Activated CD4-positive, alpha-beta memory T cell treated with anti-CD3 and anti-CD28 coated beads for 36 hours (primary cell): ENCODE measurements at regions not wholly inside any gene's neighbourhood (a gene's known extent, or its start where the extent isn't known, plus 50 kb on each side); places are given as distances from the start of the nearest gene placed in this dataset.

Source experiments
- CTCF ChIA-PET: fragments of 350-600 bp; sonication (Branson Sonifier 250); formaldehyde crosslinking; loops from one replicate; lab custom pipeline; 2021; ENCODE audit warnings: antibody characterized with exemption, inconsistent platforms; lab: Charles Lee
- POLR2A ChIA-PET: fragments of 350-600 bp; sonication (Branson Sonifier 250); formaldehyde crosslinking; loops from one replicate; lab custom pipeline; 2021; ENCODE audit warnings: antibody characterized with exemption; lab: Charles Lee
- DNase-seq: peaks from one replicate; pipeline ENCODE4 v3.0.0-alpha.2; 2020
- H3K27ac Mint-ChIP-seq: one replicate; pipeline ENCODE4 v1.8.0; 2021; ENCODE audit warnings: mixed read lengths
- H3K27me3 Mint-ChIP-seq: one replicate; pipeline ENCODE4 v1.8.0; 2021; ENCODE audit warnings: mixed read lengths
- H3K36me3 Mint-ChIP-seq: one replicate; pipeline ENCODE4 v1.8.0; 2021; ENCODE audit warnings: mixed read lengths
- H3K4me1 Mint-ChIP-seq: one replicate; pipeline ENCODE4 v1.8.0; 2021; ENCODE audit warnings: low read depth, mixed read lengths
- H3K4me3 Mint-ChIP-seq: one replicate; pipeline ENCODE4 v1.8.0; 2021; ENCODE audit warnings: mild to moderate bottlenecking, mixed read lengths
- H3K9me3 Mint-ChIP-seq: one replicate; pipeline ENCODE4 v1.8.0; 2021; ENCODE audit warnings: mixed read lengths
- intact Hi-C: fragments of 100-400 bp; cut with micrococcal nuclease; formaldehyde crosslinking; loops from one replicate; pipeline ENCODE4 v1.15.1; 2023

DNA sequence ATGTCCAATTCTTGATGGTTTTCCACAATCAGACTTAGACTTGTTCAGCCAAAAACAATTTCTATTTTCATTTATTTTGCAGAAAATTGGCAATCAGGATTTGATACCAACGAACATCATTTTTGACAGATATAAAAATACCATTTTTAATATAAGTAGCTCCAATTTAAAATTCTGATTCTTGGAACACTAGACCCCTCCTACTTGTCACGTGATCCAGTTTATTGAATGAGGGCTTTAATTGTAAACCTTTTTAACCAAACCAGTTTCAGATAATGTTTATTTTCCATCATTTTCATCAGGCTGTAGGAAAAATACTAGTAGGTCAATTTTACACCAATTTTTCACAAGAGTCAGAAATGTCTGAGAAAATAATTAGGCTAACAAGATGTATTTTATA, 607.2 kb upstream of the RGS18 start:
- H3K36me3 Mint-ChIP-seq = no peaks in the 10 kb centered on the region
- peaks cover 5% of the 10 kb centered on the region for H3K9me3 Mint-ChIP-seq
- no peaks in the 10 kb centered on the region for H3K4me1 Mint-ChIP-seq
- no peak overlapping the region for H3K4me3 Mint-ChIP-seq
- intact Hi-C loops = no loop called here
- POLR2A ChIA-PET = no interaction called here
- CTCF ChIA-PET = no interaction called here
- no peak for DNase-seq
- H3K27me3 Mint-ChIP-seq = no peaks in the 10 kb centered on the region
- H3K27ac Mint-ChIP-seq = no peak overlapping the region

DNA sequence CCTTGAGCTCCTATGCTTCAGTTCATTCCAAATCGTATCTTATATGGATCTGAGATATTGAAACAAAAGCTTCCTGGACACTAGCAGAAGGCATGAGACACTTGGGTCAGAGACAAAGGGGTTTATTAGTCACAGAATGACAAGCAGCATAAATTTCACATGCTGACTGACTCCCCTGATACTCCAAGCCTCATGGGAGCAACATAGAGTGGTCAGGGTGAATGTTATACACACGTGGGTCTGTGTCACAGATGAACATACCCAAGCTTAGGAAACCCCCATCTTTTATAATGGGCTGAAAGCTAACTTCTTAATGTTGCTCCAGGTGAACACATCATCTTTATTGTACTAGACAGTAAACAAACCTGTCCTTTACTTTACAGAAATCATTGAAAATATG, 599.9 kb upstream of the RGS18 start:
- H3K4me1 Mint-ChIP-seq = no peaks in the 10 kb centered on the region
- H3K9me3 Mint-ChIP-seq = peaks cover 7% of the 10 kb centered on the region
- intact Hi-C loops = no loop called here
- H3K36me3 Mint-ChIP-seq = no peaks in the 10 kb centered on the region
- H3K27me3 Mint-ChIP-seq = no peaks in the 10 kb centered on the region
- no peak for DNase-seq
- no peak overlapping the region for H3K27ac Mint-ChIP-seq
- CTCF ChIA-PET = no interaction called here
- H3K4me3 Mint-ChIP-seq = no peak overlapping the region
- POLR2A ChIA-PET = no interaction called here

DNA sequence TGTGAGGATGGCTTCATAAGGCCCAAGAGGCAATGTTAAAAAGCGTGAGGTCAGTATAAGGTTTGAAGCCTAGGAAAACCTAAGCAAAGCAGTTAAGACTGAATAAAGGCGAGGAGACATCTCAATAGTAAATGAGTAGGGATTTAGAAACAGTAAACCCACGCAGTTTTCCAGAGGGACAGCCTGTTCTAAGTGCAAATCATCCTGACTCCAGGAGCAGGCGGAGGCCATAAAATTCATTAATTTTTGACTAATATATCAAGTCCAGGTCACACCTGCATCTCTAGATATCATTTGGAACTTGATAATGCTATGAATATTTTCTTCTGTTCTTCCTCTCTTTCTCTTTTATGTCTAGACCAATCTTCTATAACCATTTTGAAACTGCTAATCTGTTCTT, 597.0 kb upstream of the RGS18 start:
- CTCF ChIA-PET = no interaction called here
- H3K36me3 Mint-ChIP-seq = no peaks in the 10 kb centered on the region

DNA sequence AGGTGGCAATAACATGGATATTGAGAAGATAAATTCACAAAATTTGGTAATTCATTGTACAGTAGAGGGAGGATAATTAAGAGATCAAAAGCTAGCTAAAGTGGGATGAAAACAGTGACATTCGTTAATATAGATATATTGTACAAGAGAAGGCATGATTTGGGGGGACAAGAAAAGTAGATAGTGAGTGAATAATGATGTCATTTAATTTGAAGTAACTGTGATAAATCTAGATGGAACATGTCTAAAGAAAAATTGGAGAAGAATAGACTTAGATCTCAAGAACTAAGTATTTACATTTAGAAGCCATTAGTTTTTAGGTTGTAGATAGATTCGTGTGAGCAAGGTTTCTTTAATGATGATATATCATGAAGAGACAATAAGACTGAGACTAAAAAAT, 594.0 kb upstream of the RGS18 start:
- no peaks in the 10 kb centered on the region for H3K4me1 Mint-ChIP-seq
- no peak overlapping the region for H3K4me3 Mint-ChIP-seq
- H3K27ac Mint-ChIP-seq = no peak overlapping the region
- H3K36me3 Mint-ChIP-seq = no peaks in the 10 kb centered on the region
- intact Hi-C loops = no loop called here
- no peaks in the 10 kb centered on the region for H3K27me3 Mint-ChIP-seq
- H3K9me3 Mint-ChIP-seq = peaks cover 2% of the 10 kb centered on the region
- POLR2A ChIA-PET = no interaction called here
- DNase-seq = no peak
- CTCF ChIA-PET = no interaction called here

More for the DNA sequence above, 597.0 kb upstream of the RGS18 start:
- Mint-ChIP-seq H3K9me3 (peaks cover 2% of the 10 kb centered on the region), H3K27ac (no peak overlapping the region), H3K4me3 (no peak overlapping the region), H3K27me3 (no peaks in the 10 kb centered on the region), H3K4me1 (no peaks in the 10 kb centered on the region)
- intact Hi-C loops = no loop called here
- POLR2A ChIA-PET = no interaction called here
- DNase-seq = no peak

DNA sequence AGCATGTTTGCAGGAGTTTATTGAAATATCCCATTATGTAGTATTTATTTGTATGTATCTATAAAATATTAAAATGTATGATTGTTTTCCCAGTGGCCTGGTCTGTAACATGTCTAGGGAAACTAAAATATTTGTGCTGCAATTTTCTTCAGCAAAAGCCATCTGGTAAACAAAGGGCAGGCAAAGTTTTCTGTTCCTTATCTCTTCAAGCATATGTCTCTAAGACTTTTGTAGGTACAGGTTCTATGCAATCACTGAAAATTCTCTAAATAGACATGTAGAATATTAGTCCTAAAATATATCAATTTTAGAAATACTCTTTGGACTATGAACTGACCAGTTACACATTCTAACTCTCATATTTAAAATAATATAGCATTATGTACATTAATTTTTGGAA, 585.8 kb upstream of the RGS18 start:
- Mint-ChIP-seq H3K4me1 (no peaks in the 10 kb centered on the region), H3K9me3 (peaks cover 4% of the 10 kb centered on the region), H3K27ac (no peak overlapping the region), H3K4me3 (no peak overlapping the region), H3K36me3 (no peaks in the 10 kb centered on the region), H3K27me3 (no peaks in the 10 kb centered on the region)
- POLR2A ChIA-PET = no interaction called here
- no peak for DNase-seq
- CTCF ChIA-PET = no interaction called here
- intact Hi-C loops = no loop called here

DNA sequence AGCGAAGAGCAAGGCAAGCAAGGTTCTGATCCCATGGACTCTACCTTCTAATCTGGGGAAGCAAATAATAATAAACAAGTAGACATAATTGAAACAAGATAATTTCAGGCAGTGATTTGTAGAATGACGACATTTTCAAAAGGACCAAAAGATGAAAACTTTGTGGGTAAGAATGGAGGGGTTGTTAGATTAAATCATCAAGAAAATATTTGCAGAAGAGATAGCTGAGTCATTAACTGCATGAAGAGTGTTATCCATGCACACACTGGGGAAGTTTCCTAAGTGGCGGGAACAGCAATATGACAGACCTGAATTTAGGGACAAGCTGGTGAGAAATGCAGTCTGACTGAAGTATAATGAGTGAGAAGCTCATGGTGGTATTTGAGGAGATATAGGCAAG, 583.1 kb upstream of the RGS18 start:
- H3K9me3 Mint-ChIP-seq = peaks cover 4% of the 10 kb centered on the region
- POLR2A ChIA-PET = no interaction called here
- H3K27me3 Mint-ChIP-seq = no peaks in the 10 kb centered on the region
- no peak for DNase-seq
- no peaks in the 10 kb centered on the region for H3K4me1 Mint-ChIP-seq
- no peaks in the 10 kb centered on the region for H3K36me3 Mint-ChIP-seq
- no peak overlapping the region for H3K4me3 Mint-ChIP-seq
- intact Hi-C loops = no loop called here
- CTCF ChIA-PET = no interaction called here
- H3K27ac Mint-ChIP-seq = no peak overlapping the region

DNA sequence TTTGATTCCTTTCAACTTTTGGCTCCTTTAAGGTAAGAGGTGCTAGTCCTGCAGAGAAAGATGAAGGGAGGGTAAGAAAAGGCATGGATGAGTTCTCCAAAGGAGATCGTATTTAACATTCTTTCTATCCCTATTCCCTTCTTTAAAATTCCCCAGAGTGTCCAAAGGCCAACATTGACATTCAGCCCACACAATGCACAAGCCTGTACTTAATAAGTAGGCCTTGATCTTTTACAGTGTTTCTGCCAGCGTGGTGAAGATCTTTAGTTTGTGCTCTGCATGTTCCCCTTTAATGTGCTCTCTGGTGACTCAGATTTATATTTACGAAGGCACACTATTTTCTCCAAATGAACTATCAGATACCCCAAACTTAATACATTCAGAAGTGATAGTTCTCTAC, 582.5 kb upstream of the RGS18 start:
- no peaks in the 10 kb centered on the region for H3K27me3 Mint-ChIP-seq
- no peaks in the 10 kb centered on the region for H3K4me1 Mint-ChIP-seq
- CTCF ChIA-PET = no interaction called here
- POLR2A ChIA-PET = no interaction called here
- H3K4me3 Mint-ChIP-seq = no peak overlapping the region
- intact Hi-C loops = no loop called here
- peaks cover 4% of the 10 kb centered on the region for H3K9me3 Mint-ChIP-seq
- no peaks in the 10 kb centered on the region for H3K36me3 Mint-ChIP-seq
- DNase-seq = no peak
- no peak overlapping the region for H3K27ac Mint-ChIP-seq

DNA sequence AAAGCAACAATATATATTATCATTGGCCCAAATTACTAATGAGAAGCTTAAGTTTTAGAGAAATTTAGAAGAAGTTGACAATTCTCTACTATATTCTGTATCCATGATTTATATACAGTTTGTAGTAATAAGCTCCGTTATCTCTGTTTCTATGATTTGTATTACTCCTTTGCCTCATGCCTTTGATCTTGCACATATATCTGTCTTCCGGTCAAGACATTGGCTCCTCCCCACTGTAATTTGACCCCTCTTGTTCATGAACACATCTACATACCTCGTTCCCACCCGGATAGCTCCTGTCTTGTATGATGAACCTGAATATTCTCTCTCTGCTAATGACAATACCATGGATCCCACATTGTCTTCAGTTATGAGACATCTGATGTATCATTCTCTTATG, 581.0 kb upstream of the RGS18 start:
- POLR2A ChIA-PET = no interaction called here
- CTCF ChIA-PET = no interaction called here
- no peaks in the 10 kb centered on the region for H3K4me1 Mint-ChIP-seq
- no peaks in the 10 kb centered on the region for H3K36me3 Mint-ChIP-seq
- intact Hi-C loops = no loop called here
- H3K4me3 Mint-ChIP-seq = no peak overlapping the region
- H3K27me3 Mint-ChIP-seq = no peaks in the 10 kb centered on the region
- peaks cover 6% of the 10 kb centered on the region for H3K9me3 Mint-ChIP-seq
- H3K27ac Mint-ChIP-seq = no peak overlapping the region
- DNase-seq = no peak

DNA sequence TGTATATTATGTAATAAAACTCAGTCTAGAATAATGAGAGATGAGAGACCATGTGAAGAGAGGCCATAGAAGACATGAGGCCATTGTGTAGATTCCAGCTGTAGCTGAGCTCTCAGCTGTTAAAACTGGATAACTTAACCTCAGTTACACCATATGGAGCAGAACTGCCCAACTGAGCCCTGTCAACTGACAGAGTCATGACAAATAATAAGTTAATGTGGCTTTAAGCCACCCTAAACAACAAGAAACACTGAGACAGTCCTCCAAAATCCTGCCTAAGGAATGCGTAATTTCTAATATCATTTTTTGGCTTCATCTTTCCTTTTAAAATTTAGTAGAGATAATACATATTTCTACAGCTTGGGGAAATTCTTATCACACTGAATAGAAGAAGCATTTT, 580.0 kb upstream of the RGS18 start:
- POLR2A ChIA-PET = no interaction called here
- Mint-ChIP-seq H3K27me3 (no peaks in the 10 kb centered on the region), H3K4me1 (no peaks in the 10 kb centered on the region), H3K36me3 (no peaks in the 10 kb centered on the region), H3K27ac (no peak overlapping the region), H3K4me3 (no peak overlapping the region), H3K9me3 (peaks cover 6% of the 10 kb centered on the region)
- CTCF ChIA-PET = no interaction called here
- intact Hi-C loops = no loop called here
- DNase-seq = no peak

DNA sequence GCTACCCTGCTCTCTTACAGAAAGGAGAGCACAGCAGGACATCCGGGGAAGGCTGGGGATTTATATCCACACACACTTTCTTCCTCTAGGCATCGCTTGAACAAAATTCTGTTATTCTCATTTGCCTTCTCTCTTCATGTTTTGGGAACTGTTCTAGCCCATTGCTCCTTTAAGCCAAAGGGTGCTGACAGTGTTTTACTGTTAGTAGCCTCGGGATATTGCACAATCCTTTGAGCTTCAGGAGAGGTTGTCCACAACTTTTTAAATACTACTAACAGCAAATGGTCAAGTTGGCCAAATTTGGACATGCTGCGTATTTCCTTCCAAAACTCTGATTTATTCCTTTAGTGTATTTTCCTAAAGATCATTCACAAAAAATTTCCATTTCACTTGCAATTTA, 579.2 kb upstream of the RGS18 start:
- Mint-ChIP-seq H3K27ac (no peak overlapping the region), H3K4me3 (no peak overlapping the region), H3K9me3 (peaks cover 6% of the 10 kb centered on the region), H3K36me3 (no peaks in the 10 kb centered on the region), H3K4me1 (no peaks in the 10 kb centered on the region), H3K27me3 (no peaks in the 10 kb centered on the region)
- DNase-seq = no peak
- ChIA-PET CTCF (no interaction called here), POLR2A (no interaction called here)
- intact Hi-C loops = no loop called here

DNA sequence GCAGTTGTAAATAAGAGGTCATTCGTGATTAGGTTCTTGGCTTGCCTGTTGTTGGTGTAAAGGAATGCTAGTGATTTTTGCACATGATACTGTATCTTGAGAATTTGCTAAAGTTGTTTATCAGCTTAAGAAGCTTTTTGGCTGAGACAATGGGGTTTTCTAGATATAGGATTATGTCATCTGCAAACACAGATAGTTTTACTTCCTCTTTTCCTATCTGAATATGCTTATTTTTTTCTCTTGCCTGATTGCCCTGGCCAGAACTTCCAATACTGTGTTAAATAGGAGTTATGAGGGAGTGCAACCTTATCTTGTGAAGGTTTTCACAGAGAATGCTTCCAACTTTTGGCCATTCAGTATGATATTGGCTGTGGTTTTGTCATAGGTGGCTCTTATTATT, 576.1 kb upstream of the RGS18 start:
- intact Hi-C loops = no loop called here
- H3K27ac Mint-ChIP-seq = no peak overlapping the region

DNA sequence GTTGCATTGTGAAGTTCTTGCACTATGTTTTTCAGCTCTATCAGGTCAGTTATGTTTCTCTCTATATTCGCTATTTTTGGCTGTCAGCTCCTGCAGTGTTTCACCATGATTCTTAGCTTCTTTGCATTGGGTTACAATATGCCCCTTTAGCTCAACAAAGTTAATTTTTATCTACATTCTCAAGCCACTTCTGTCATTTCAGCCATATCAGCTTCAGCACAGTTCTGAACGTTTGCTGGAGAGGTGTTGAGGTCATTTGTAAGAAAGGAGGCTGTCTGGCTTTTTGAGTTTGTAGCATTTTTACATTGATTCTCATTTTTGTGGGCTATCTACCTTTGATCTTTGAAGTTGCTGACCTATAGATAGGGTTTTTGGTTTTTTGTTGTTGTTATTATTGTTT, 573.2 kb upstream of the RGS18 start:
- no peak overlapping the region for H3K27ac Mint-ChIP-seq
- DNase-seq = no peak
- ChIA-PET CTCF (no interaction called here), POLR2A (no interaction called here)
- intact Hi-C loops = no loop called here
- no peaks in the 10 kb centered on the region for H3K27me3 Mint-ChIP-seq
- no peaks in the 10 kb centered on the region for H3K36me3 Mint-ChIP-seq
- no peaks in the 10 kb centered on the region for H3K4me1 Mint-ChIP-seq
- H3K4me3 Mint-ChIP-seq = no peak overlapping the region
- peaks cover 8% of the 10 kb centered on the region for H3K9me3 Mint-ChIP-seq

More for the DNA sequence above, 576.1 kb upstream of the RGS18 start:
- no peaks in the 10 kb centered on the region for H3K4me1 Mint-ChIP-seq
- POLR2A ChIA-PET = no interaction called here
- no peak for DNase-seq
- CTCF ChIA-PET = no interaction called here
- no peaks in the 10 kb centered on the region for H3K36me3 Mint-ChIP-seq
- peaks cover 8% of the 10 kb centered on the region for H3K9me3 Mint-ChIP-seq
- no peaks in the 10 kb centered on the region for H3K27me3 Mint-ChIP-seq
- H3K4me3 Mint-ChIP-seq = no peak overlapping the region

DNA sequence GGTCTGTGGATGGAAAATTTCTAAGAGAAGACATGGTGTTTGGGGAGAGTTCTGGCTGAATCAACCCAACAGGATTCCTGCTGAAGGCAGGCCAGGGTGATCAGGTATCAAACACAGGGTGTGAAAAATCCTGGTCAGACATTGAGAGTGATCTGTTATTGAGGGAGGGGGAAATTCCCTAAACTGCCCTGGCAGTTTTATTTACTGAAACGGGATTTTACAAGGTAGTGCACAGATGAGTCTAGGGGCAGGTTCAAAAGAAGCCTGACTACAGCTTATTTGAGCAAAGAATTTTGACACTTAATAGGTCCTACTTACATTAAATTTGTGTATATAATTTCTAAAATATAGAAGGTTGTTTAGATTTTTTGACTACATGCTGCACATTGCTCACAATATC, 569.4 kb upstream of the RGS18 start:
- Mint-ChIP-seq H3K9me3 (peaks cover 5% of the 10 kb centered on the region), H3K27me3 (no peaks in the 10 kb centered on the region), H3K27ac (no peak overlapping the region), H3K4me3 (no peak overlapping the region), H3K36me3 (no peaks in the 10 kb centered on the region), H3K4me1 (no peaks in the 10 kb centered on the region)
- ChIA-PET CTCF (no interaction called here), POLR2A (no interaction called here)
- no peak for DNase-seq
- intact Hi-C loops = no loop called here

DNA sequence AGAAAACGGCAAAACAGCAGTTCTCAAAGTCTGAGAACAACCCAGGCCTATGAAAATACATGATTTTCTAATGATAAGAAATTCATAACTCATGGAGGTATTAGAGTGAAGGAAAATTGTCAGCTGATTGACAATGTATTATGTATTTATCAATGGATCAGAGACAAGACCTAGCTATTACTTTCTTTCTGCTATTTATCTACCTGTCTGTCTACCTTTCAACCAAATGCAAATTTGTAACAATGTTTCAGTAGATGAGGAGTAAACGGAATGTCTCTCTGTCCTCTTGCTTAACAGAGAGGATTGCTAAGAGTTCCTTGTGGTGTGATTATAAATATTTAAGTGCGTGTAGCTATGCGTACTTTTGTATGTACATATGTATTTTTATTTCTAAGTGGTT, 568.7 kb upstream of the RGS18 start:
- H3K4me1 Mint-ChIP-seq = no peaks in the 10 kb centered on the region
- H3K9me3 Mint-ChIP-seq = peaks cover 5% of the 10 kb centered on the region
- ChIA-PET CTCF (no interaction called here), POLR2A (no interaction called here)
- H3K4me3 Mint-ChIP-seq = no peak overlapping the region
- no peak for DNase-seq
- H3K27me3 Mint-ChIP-seq = no peaks in the 10 kb centered on the region
- H3K36me3 Mint-ChIP-seq = no peaks in the 10 kb centered on the region
- intact Hi-C loops = no loop called here
- no peak overlapping the region for H3K27ac Mint-ChIP-seq
